C4-2B (cell line): ENCODE measurements at regions not wholly inside any gene's neighbourhood (a gene's known extent, or its start where the extent isn't known, plus 50 kb on each side); places are given as distances from the start of the nearest gene placed in this dataset.

ENCODE experiments used
- H3K27ac ChIP-seq: fragments of 450-650 bp; 2 replicates; pipeline ENCODE4 v1.5.1; 2017
- ZFX ChIP-seq: fragments of 450-650 bp; IDR thresholded peaks from 2 replicates; pipeline ENCODE4 v1.6.1; 2017
- TF ChIP-seq, protein P1 (sequence below): fragments of 450-650 bp; conservative IDR thresholded peaks from 2 replicates; pipeline ENCODE4 v1.5.1; 2017; ENCODE audit warnings: mild to moderate bottlenecking

DNA sequence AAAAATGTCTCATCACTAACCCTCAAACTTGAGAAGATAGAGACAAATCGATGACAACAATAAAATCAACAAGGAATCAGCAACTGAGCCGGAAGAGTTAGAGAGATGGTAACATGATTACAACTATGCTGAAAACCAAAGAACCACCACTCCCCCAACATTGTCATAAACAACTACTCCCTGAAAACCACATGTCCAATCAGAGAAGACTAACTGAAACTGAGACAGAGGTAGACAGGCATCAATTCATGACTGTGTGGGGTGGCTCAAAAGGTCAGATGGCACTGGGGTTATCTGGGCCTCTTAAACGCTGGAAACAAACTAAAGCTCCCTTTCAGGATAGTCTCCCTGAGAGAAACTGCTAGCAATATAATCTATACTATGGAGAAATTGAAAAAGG lies 488.8 kb downstream of the KCTD12 start:
- TF ChIP-seq, protein P1, sequence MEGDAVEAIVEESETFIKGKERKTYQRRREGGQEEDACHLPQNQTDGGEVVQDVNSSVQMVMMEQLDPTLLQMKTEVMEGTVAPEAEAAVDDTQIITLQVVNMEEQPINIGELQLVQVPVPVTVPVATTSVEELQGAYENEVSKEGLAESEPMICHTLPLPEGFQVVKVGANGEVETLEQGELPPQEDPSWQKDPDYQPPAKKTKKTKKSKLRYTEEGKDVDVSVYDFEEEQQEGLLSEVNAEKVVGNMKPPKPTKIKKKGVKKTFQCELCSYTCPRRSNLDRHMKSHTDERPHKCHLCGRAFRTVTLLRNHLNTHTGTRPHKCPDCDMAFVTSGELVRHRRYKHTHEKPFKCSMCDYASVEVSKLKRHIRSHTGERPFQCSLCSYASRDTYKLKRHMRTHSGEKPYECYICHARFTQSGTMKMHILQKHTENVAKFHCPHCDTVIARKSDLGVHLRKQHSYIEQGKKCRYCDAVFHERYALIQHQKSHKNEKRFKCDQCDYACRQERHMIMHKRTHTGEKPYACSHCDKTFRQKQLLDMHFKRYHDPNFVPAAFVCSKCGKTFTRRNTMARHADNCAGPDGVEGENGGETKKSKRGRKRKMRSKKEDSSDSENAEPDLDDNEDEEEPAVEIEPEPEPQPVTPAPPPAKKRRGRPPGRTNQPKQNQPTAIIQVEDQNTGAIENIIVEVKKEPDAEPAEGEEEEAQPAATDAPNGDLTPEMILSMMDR, result no peak
- no peak for TF ChIP-seq ZFX
- no peak overlapping the region for H3K27ac ChIP-seq

DNA sequence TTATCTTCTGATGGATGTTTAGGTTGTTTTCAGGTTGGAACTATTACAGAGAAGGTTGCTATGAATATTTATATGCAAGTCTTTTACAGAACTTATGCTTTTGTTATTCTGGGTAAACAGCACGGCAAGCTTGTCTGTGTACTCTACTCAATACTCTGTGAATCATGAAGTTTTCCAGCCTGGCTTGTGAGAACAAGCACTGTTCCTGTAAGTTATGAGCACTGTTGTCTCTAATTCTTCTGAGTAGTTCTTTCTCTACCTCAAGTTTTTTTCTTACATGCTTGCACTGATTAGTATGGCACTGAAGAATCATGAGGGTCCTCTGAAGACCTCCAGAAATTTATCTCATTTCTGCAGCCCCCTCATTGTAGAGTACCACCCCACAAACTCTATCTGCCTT lies 496.9 kb downstream of the KCTD12 start:
- H3K27ac ChIP-seq, result no peak overlapping the region
- TF ChIP-seq, protein P1, result no peak
- no peak for TF ChIP-seq ZFX

DNA sequence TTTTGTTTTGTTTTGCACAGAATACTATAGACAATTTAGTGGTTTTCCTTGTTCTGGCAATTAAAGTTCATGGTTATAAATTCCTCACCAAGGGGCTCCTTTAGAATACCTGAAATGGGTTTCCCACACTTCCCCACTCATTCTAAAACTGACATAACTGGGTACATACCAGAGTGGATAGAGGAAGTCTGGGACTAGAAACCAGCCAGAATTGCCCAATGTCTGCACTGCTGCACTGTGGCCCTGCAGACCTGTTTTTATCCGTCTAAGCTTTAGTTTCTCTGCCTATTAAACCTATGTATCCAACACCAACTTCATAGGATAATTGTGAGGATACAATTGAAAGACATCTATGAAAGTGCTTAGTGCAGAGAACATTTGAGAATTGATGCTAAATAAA lies 498.6 kb downstream of the KCTD12 start:
- H3K27ac ChIP-seq, result no peak overlapping the region
- no peak for TF ChIP-seq ZFX
- TF ChIP-seq, protein P1, result no peak

DNA sequence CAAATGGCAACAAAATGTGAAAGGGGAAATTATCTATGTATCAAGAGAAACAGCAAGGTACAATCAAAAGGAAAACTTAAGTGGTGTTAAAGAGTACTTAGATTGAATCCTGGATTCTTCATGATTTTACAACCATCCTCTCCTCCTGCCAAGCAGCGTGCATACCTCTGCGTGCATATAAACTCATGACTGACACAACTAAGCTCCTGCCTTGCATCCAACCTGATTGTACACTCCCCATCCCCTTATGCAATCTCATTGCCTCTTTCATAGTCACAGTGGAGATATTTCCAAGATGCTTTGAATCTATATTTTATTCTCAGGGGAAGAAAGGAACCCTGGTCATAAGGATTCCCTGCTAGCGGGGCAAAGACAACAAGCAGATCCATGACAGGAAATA lies 499.9 kb downstream of the KCTD12 start:
- TF ChIP-seq, protein P1, result no peak
- TF ChIP-seq ZFX, result no peak

DNA sequence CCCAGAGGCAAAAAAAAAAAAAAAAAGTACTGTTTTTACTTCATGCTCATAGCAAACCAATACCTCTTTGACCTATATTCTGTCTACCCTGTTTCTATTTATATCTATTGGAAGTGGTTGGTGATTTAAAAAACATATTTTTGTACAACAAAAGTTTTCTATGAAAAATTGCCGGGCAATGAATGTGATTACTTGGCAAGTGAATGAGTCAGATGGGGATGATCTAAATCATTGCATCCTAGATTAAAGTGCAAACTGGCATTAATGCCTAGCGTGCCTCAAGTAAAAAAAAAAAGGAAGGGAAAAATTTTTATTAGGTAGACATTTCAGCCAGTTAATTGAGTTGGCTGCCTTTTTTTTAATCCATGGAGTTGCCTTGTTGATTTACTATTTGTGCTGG lies 500.6 kb downstream of the KCTD12 start:
- TF ChIP-seq ZFX, result no peak
- TF ChIP-seq, protein P1, result no peak
- no peak overlapping the region for H3K27ac ChIP-seq

More for the DNA sequence above, 499.9 kb downstream of the KCTD12 start:
- H3K27ac ChIP-seq, result no peak overlapping the region

DNA sequence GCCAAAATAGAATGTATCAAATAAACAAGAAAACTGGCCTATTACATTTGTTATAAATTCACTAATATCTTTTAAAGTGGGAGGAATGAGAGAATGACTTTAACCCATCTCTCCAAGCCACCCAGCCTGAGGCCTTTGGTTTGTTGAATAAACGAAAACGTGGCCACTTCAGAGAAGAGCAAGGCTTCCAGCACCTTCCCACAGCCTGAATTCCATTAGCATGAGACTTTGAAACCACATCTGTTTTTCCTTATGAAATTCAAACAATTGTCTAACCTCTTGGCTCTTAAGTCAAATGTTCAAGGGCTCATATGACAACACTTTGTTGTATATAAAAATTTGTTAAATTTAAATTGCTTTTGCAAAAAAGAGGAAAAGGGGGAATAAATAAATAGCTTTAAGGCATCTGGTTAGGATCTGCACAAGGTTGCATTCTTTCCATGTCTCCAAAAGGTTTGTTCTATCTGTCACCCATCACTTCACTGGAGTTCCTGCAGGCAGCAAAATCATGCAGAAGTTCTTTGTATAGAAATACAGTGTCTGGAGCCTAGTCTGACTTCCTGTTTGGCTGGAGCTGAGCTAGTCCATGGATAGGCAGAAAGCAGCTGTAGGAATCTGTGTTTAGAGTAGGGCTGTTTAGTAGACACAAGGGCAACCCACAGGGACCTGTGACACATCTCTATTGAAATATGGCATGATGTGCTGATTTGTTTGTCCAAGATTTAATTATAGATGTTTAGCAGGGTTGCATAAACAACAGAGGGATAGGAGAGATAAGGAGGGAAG lies 502.3 kb downstream of the KCTD12 start:
- no peak overlapping the region for H3K27ac ChIP-seq
- no peak for TF ChIP-seq ZFX
- TF ChIP-seq, protein P1, result no peak

DNA sequence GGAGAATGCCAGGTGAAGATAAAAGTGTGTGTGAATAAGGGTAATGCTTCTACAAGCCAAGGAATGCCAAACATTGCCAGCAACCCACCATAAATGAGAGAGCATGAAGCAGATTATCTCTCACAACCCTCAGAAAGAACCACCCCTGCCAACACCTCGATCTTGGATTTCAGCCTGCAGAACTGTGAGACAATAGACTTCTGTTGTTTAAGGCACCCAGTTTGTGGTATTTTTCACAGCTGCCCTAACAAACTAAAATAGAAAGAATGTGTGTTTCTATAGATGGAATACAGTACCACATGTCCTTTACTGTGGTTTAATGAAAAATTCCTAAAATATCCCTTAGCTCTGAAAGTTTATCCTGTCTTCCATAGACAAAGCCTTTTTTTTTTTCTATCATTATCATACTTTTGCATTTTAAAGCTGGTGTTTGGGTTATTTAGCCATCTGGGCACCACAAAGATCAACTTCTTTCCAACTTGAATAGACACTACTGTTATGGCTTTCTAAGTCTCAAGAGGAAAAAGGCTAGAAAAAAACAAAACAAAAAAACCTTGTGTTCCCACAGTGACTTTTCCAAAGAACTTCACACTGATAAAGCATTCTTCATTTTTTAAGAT lies 505.6 kb downstream of the KCTD12 start:
- TF ChIP-seq, protein P1, result no peak
- TF ChIP-seq ZFX, result no peak
- no peak overlapping the region for H3K27ac ChIP-seq
